NCI-H1436 treated with DMSO at 0.1 percent for 48 hours (cell line): ENCODE measurements at regions not wholly inside any gene's neighbourhood (a gene's known extent, or its start where the extent isn't known, plus 50 kb on each side); places are given as distances from the start of the nearest gene placed in this dataset.
A peak's percentile ranks its signal among the peaks of the same experiment; 100 is the strongest.
"Not testable (repeated sequence)": the region's sequence is repeated elsewhere in the genome, so short reads cannot be mapped to it uniquely, and the experiment has no call there.

ENCODE experiments used
- DNase-seq: peaks from one replicate; lab custom pipeline; 2025; lab: John Stamatoyannopoulos, UW

GRCh38 chr5:3341446-3342240, 254.0 kb upstream of the IRX1 start:
- no peak for DNase-seq

GRCh38 chr5:3340471-3340870, 255.2 kb upstream of the IRX1 start:
- no peak for DNase-seq

- no peak for DNase-seq
Measured at GRCh38 chr5:3339798-3340115, 255.9 kb upstream of the IRX1 start.

- DNase-seq, result no peak
Measured at GRCh38 chr5:3339092-3339797, 256.4 kb upstream of the IRX1 start.

- DNase-seq, result no peak
Measured at GRCh38 chr5:3337812-3338541, 257.7 kb upstream of the IRX1 start.

GRCh38 chr5:3336666-3337065, 259.0 kb upstream of the IRX1 start:
- no peak for DNase-seq

GRCh38 chr5:3335301-3335700, 260.3 kb upstream of the IRX1 start:
- no peak for DNase-seq

GRCh38 chr5:3333836-3334235, 261.8 kb upstream of the IRX1 start:
- no peak for DNase-seq

- no peak for DNase-seq
Measured at GRCh38 chr5:3333105-3333504, 262.5 kb upstream of the IRX1 start.

- no peak for DNase-seq
Measured at GRCh38 chr5:3331819-3332218, 263.8 kb upstream of the IRX1 start.

GRCh38 chr5:3330442-3330841, 265.2 kb upstream of the IRX1 start:
- DNase-seq, result no peak

GRCh38 chr5:3329427-3329826, 266.2 kb upstream of the IRX1 start:
- DNase-seq, result no peak

- no peak for DNase-seq
Measured at GRCh38 chr5:3326841-3327232, 268.8 kb upstream of the IRX1 start.

GRCh38 chr5:3325972-3326840, 269.4 kb upstream of the IRX1 start:
- DNase-seq, result no peak

- peak; percentile 18 for DNase-seq
Measured at GRCh38 chr5:3325201-3325971, 270.2 kb upstream of the IRX1 start.

- DNase-seq, result no peak
Measured at GRCh38 chr5:3324421-3325101, 271.1 kb upstream of the IRX1 start.

- DNase-seq, result not testable (repeated sequence)
Measured at GRCh38 chr5:3323966-3324365, 271.7 kb upstream of the IRX1 start.

GRCh38 chr5:3323144-3323543, 272.5 kb upstream of the IRX1 start:
- no peak for DNase-seq

GRCh38 chr5:3322642-3323041, 273.0 kb upstream of the IRX1 start:
- no peak for DNase-seq

GRCh38 chr5:3321923-3322322, 273.7 kb upstream of the IRX1 start:
- DNase-seq, result no peak
